ENCODE measurements at regions not wholly inside any gene's neighbourhood (a gene's known extent, or its start where the extent isn't known, plus 50 kb on each side); places are given as distances from the start of the nearest gene placed in this dataset.
"Not testable (repeated sequence)": the region's sequence is repeated elsewhere in the genome, so short reads cannot be mapped to it uniquely, and the experiment has no call there.

DNA sequence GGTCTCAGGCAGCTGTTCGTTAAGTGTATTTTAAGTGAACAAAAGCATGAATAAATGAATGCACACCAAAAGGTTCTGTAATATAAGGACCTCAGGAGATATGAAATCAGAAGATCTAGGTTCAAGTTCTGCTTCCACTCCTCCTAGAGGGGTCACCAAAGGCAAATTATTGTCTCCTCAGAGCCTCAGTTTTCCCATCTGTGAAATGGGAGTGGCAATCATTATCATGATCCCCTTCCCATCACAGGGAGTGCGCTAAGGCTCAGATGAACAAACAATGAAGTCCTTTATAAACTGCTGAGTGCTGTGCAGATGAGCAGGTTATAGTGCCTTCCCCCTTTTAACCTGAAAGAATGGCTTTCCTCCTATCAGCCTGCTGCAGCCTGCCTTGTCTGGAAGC, 248.3 kb upstream of the C16orf82 start:
- TF ChIP-seq, protein P1, sequence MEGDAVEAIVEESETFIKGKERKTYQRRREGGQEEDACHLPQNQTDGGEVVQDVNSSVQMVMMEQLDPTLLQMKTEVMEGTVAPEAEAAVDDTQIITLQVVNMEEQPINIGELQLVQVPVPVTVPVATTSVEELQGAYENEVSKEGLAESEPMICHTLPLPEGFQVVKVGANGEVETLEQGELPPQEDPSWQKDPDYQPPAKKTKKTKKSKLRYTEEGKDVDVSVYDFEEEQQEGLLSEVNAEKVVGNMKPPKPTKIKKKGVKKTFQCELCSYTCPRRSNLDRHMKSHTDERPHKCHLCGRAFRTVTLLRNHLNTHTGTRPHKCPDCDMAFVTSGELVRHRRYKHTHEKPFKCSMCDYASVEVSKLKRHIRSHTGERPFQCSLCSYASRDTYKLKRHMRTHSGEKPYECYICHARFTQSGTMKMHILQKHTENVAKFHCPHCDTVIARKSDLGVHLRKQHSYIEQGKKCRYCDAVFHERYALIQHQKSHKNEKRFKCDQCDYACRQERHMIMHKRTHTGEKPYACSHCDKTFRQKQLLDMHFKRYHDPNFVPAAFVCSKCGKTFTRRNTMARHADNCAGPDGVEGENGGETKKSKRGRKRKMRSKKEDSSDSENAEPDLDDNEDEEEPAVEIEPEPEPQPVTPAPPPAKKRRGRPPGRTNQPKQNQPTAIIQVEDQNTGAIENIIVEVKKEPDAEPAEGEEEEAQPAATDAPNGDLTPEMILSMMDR (IDR thresholded peaks at IDR 0.05) = no peak
- DNase-seq (ENCODE audit: low spot score) = no peak
- no peak for ATAC-seq (ENCODE audit: low FRiP score)

GRCh38 chr16:26824469-26824868, 242.3 kb upstream of the C16orf82 start:
- no peak for DNase-seq (ENCODE audit: low spot score)
- TF ChIP-seq, protein P1 (IDR thresholded peaks at IDR 0.05) = no peak
- no peak for ATAC-seq (ENCODE audit: low FRiP score)

GRCh38 chr16:26826500-26826899, 240.2 kb upstream of the C16orf82 start:
- TF ChIP-seq, protein P1 (IDR thresholded peaks at IDR 0.05) = no peak
- DNase-seq (ENCODE audit: low spot score) = no peak
- no peak for ATAC-seq (ENCODE audit: low FRiP score)

GRCh38 chr16:26827386-26827785, 239.3 kb upstream of the C16orf82 start:
- ATAC-seq (ENCODE audit: low FRiP score) (no peak), DNase-seq (ENCODE audit: low spot score) (no peak)
- TF ChIP-seq, protein P1 (IDR thresholded peaks at IDR 0.05) = no peak

GRCh38 chr16:26830428-26831127, 236.1 kb upstream of the C16orf82 start:
- no peak for DNase-seq (ENCODE audit: low spot score)
- TF ChIP-seq, protein P1 (IDR thresholded peaks at IDR 0.05) = no peak
- no peak for ATAC-seq (ENCODE audit: low FRiP score)

GRCh38 chr16:26836114-26836513, 230.6 kb upstream of the C16orf82 start:
- ATAC-seq (ENCODE audit: low FRiP score); DNase-seq (ENCODE audit: low spot score): not testable (repeated sequence)

DNA sequence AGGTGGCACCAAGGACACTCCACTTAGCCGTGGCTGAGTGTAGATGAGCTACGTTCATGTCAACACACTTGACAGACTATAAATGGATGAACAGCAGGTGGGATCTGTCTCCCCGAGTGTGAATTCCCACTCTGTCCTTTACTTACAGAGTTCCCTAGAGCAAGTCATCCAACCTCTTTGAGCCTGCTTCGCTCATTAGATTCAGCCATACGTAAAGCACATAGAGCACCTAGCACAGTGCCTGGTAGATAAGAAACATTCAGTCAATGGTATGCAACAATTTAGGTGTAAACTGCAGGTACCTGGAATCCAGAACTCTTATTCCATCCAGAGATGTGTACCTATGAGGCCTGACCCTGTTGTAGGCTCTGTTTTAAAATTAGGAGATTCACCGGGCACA, 227.8 kb upstream of the C16orf82 start:
- ATAC-seq (ENCODE audit: low FRiP score) (no peak), DNase-seq (ENCODE audit: low spot score) (no peak)
- TF ChIP-seq, protein P1 (IDR thresholded peaks at IDR 0.05) = no peak

Measured in omental fat pad (tissue), 3 donors.